CD4-positive, alpha-beta T cell (primary cell): ENCODE measurements at regions not wholly inside any gene's neighbourhood (a gene's known extent, or its start where the extent isn't known, plus 50 kb on each side); places are given as distances from the start of the nearest gene placed in this dataset.

Experiments
- ATAC-seq: fragments of 200-7000 bp; cut with Tn5 transposase; one replicate; pipeline ENCODE4 v1.10.0; 2022; ENCODE audit warnings: mild to moderate bottlenecking; ENCODE audit not compliant: poor library complexity
- CTCF ChIA-PET: fragments of 350-600 bp; sonication (Branson Sonifier 250); formaldehyde crosslinking; loops from one replicate; lab custom pipeline; 2021; ENCODE audit warnings: antibody characterized with exemption, inconsistent platforms; lab: Charles Lee
- POLR2A ChIA-PET: fragments of 350-600 bp; sonication (Branson Sonifier 250); formaldehyde crosslinking; loops from one replicate; lab custom pipeline; 2021; ENCODE audit warnings: antibody characterized with exemption, inconsistent platforms; lab: Charles Lee
- DNase-seq, 14 experiments: peaks; one replicate each; pipeline ENCODE4 v3.0.0-alpha.2; 2013 to 2020; ENCODE audit warnings: mixed read lengths in 2 of 14
- H3K27ac ChIP-seq, 2 donors: one replicate each; pipeline versions ENCODE4 v1.5.1 to v1.7.0; 2013; ENCODE audit warnings: low read length in 2 of 2, low read depth in 1 of 2, mild to moderate bottlenecking in 1 of 2
- H3K27me3 ChIP-seq, 2 experiments: 1 replicate in 1 of 2; 2 replicates in 1 of 2; pipeline versions ENCODE4 v1.6.1 to v1.7.0; 2013; ENCODE audit warnings: low read length in 2 of 2, control low read depth in 1 of 2, mild to moderate bottlenecking in 1 of 2, moderate library complexity in 1 of 2; ENCODE audit not compliant: insufficient read depth in 2 of 2, control insufficient read depth in 1 of 2
- H3K36me3 ChIP-seq: one replicate; pipeline ENCODE4 v1.6.1; 2013; ENCODE audit warnings: low read length, control low read depth; ENCODE audit not compliant: insufficient read depth
- H3K4me1 ChIP-seq: one replicate; pipeline ENCODE4 v1.6.1; 2013; ENCODE audit warnings: low read length, control low read depth; ENCODE audit not compliant: insufficient read depth
- H3K4me3 ChIP-seq: one replicate; pipeline ENCODE4 v1.5.1; 2013; ENCODE audit warnings: mild to moderate bottlenecking, low read length, moderate library complexity
- H3K9me3 ChIP-seq, 2 experiments: 1 replicate in 1 of 2; 2 replicates in 1 of 2; pipeline versions ENCODE4 v1.6.1 to v1.7.0; 2013; ENCODE audit warnings: low read length in 2 of 2, mild to moderate bottlenecking in 2 of 2, control low read depth in 1 of 2, moderate library complexity in 1 of 2; ENCODE audit not compliant: control insufficient read depth in 1 of 2, insufficient read depth in 1 of 2
- H3K27ac Mint-ChIP-seq: one replicate; pipeline ENCODE4 v1.8.0; 2020; ENCODE audit warnings: mixed read lengths
- H3K27me3 Mint-ChIP-seq: one replicate; pipeline ENCODE4 v1.8.0; 2021; ENCODE audit warnings: mixed read lengths
- H3K36me3 Mint-ChIP-seq: one replicate; pipeline ENCODE4 v1.8.0; 2021; ENCODE audit warnings: low read depth, mixed read lengths
- H3K4me1 Mint-ChIP-seq: one replicate; pipeline ENCODE4 v1.8.0; 2021; ENCODE audit warnings: low read depth, mixed read lengths
- H3K4me3 Mint-ChIP-seq: one replicate; pipeline ENCODE4 v1.8.0; 2020; ENCODE audit warnings: mild to moderate bottlenecking, mixed read lengths
- H3K9me3 Mint-ChIP-seq: one replicate; pipeline ENCODE4 v1.8.0; 2020; ENCODE audit warnings: mixed read lengths
- CTCF ChIP-seq: fragments of 200-600 bp; IDR thresholded peaks from one replicate; pipeline ENCODE4 v1.8.0; 2022; ENCODE audit warnings: antibody characterized with exemption, mild to moderate bottlenecking
- intact Hi-C, 2 experiments: fragments of 100-400 bp; cut with DNase I in 1 of 2; cut with micrococcal nuclease in 1 of 2; formaldehyde crosslinking; loops; one replicate each; pipeline versions ENCODE4 v1.15.1 to v1.9.0; 2023 to 2025; cut with DNase I, micrococcal nuclease

- TF ChIP-seq CTCF = no peak
- POLR2A ChIA-PET = no interaction called here
Measured at GRCh38 chr9:29203244-29203930, 1630.1 kb upstream of the C9orf72 start.

DNA sequence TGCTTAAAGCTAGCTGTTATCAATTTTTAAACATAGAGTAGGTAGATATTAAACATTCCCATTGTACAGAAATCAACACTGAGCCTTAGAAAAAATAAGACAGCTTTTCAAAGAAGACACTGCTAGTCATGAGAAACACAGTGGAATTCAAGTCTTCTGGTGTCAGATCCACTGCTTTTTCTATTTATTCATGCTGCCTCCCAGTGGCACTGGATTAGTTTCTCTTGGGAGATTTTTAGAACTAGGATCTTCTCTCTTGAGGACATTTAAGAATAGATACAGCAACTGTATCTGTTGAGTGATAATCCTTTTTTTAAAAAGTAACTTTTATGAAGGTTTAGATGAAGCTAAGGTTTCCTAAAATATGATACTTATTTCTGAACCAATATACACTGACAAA, 1635.4 kb upstream of the C9orf72 start:
- no peak overlapping the region for H3K4me3 ChIP-seq
- H3K9me3 ChIP-seq = peaks cover 0 to 15% of the 10 kb centered on the region in 2 experiments
- ATAC-seq (no peak), DNase-seq (no peak)
- peaks cover 14 to 28% of the 10 kb centered on the region in 2 experiments for H3K27me3 ChIP-seq
- Mint-ChIP-seq H3K4me3 (no peak overlapping the region), H3K4me1 (peaks cover 8% of the 10 kb centered on the region), H3K9me3 (no peaks in the 10 kb centered on the region), H3K27ac (no peak overlapping the region), H3K27me3 (peaks cover 36% of the 10 kb centered on the region), H3K36me3 (no peaks in the 10 kb centered on the region)
- TF ChIP-seq CTCF = no peak
- H3K27ac ChIP-seq = no peak overlapping the region
- intact Hi-C loops = no loop called here
- peaks cover 9% of the 10 kb centered on the region for H3K4me1 ChIP-seq
- no peaks in the 10 kb centered on the region for H3K36me3 ChIP-seq
- ChIA-PET CTCF (no interaction called here), POLR2A (no interaction called here)

More at GRCh38 chr9:29203244-29203930, 1630.1 kb upstream of the C9orf72 start:
- H3K9me3 ChIP-seq = no peaks in the 10 kb centered on the region
- no peaks in the 10 kb centered on the region for H3K27me3 ChIP-seq
- intact Hi-C loops = no loop called here
- H3K36me3 Mint-ChIP-seq = no peaks in the 10 kb centered on the region
- CTCF ChIA-PET = no interaction called here
- no peaks in the 10 kb centered on the region for H3K27me3 Mint-ChIP-seq
- no peak overlapping the region for H3K4me3 ChIP-seq
- H3K4me3 Mint-ChIP-seq = no peak overlapping the region
- no peaks in the 10 kb centered on the region for H3K9me3 Mint-ChIP-seq
- no peaks in the 10 kb centered on the region for H3K36me3 ChIP-seq
- no peak for DNase-seq
- H3K27ac ChIP-seq = no peak overlapping the region
- no peaks in the 10 kb centered on the region for H3K4me1 Mint-ChIP-seq
- no peak overlapping the region for H3K27ac Mint-ChIP-seq
- no peak for ATAC-seq
- no peaks in the 10 kb centered on the region for H3K4me1 ChIP-seq

GRCh38 chr9:29209748-29210291, 1636.5 kb upstream of the C9orf72 start:
- no peak for TF ChIP-seq CTCF
- no peaks in the 10 kb centered on the region for H3K36me3 Mint-ChIP-seq
- H3K4me3 Mint-ChIP-seq = no peak overlapping the region
- H3K4me1 ChIP-seq = peaks cover 9% of the 10 kb centered on the region
- H3K27ac ChIP-seq = no peak overlapping the region
- no peak overlapping the region for H3K27ac Mint-ChIP-seq
- peaks cover 8% of the 10 kb centered on the region for H3K4me1 Mint-ChIP-seq
- DNase-seq (no peak), ATAC-seq (no peak)
- intact Hi-C loops = no loop called here
- no peaks in the 10 kb centered on the region for H3K9me3 Mint-ChIP-seq
- peaks cover 0 to 25% of the 10 kb centered on the region in 2 experiments for H3K9me3 ChIP-seq
- ChIA-PET POLR2A (no interaction called here), CTCF (no interaction called here)
- H3K27me3 ChIP-seq = peaks cover 24 to 39% of the 10 kb centered on the region in 2 experiments
- H3K4me3 ChIP-seq = no peak overlapping the region
- H3K27me3 Mint-ChIP-seq = peaks cover 48% of the 10 kb centered on the region
- no peaks in the 10 kb centered on the region for H3K36me3 ChIP-seq
